OCI-LY1 (cell line): ENCODE measurements at regions not wholly inside any gene's neighbourhood (a gene's known extent, or its start where the extent isn't known, plus 50 kb on each side); places are given as distances from the start of the nearest gene placed in this dataset.

ENCODE experiments used
- CTCF ChIP-seq: fragments of 200-600 bp; sonication (generic), shearing (Covaris generic); IDR thresholded peaks from 2 replicates; pipeline ENCODE4 v1.5.1; 2017; ENCODE audit warnings: mild to moderate bottlenecking, antibody characterized with exemption, low read length, moderate library complexity, mixed read lengths
- EZH2 ChIP-seq: fragments of 200-600 bp; sonication (generic), shearing (Covaris generic); IDR thresholded peaks from 2 replicates; pipeline ENCODE4 v1.8.0; 2017; ENCODE audit warnings: borderline replicate concordance, mixed run types, mild to moderate bottlenecking, antibody characterized with exemption, low read length, moderate library complexity, mixed read lengths

- TF ChIP-seq CTCF (no peak), EZH2 (no peak)
These were observed 267.5 kb downstream of the FAT4 start for GRCh38 chr4:125582302-125582701.
